LNCAP (cell line): ENCODE measurements at regions not wholly inside any gene's neighbourhood (a gene's known extent, or its start where the extent isn't known, plus 50 kb on each side); places are given as distances from the start of the nearest gene placed in this dataset.

Experiments
- CTCF ChIP-seq: fragments of 450-650 bp; IDR thresholded peaks from 2 replicates; pipeline ENCODE4 v1.5.1; 2017; ENCODE audit warnings: mild to moderate bottlenecking

DNA sequence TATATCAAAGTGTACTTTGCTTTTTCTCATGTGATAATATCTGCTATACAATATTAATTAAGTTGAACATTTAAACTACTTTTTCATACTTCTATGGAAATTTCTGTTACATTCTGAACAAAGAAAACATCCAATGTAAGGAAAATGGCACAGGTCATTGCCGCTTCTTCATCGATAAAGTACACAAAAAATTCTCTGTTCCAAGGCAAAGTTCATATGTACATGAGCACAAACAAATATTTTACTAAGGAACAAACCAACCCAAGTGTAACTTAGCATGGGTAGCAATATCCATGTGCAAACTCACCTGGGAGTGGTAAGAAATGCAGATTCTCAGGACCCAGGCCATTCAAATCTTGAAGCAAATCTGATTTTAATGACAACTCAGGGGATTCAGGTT is 139.8 kb downstream of the TMEM161B start:
- no peak for TF ChIP-seq CTCF

- TF ChIP-seq CTCF = no peak
Measured at GRCh38 chr5:88119535-88120125, 149.0 kb downstream of the TMEM161B start.

- TF ChIP-seq CTCF = no peak
Measured at GRCh38 chr5:88118179-88118578, 150.5 kb downstream of the TMEM161B start.

GRCh38 chr5:88117546-88117945 is 151.1 kb downstream of the TMEM161B start:
- TF ChIP-seq CTCF = no peak

DNA sequence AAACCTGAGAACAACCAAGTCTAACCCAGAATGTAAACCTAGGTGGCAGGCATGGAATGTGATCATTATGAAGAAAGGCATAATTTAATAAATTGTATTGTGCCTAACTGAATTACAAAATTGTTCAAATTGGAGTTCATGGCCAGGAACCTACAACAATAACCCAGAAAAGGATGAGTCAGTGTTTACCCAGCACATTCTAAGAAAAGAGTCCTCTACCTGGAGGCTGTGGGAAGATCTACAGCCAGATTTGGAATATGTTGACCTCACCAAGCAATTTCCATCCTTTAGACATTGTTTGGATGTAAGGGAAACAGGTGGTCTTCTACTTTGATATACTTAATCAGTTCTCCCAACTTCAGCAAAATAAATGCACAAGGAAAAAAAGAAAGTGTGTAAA is 152.2 kb downstream of the TMEM161B start:
- TF ChIP-seq CTCF = no peak

DNA sequence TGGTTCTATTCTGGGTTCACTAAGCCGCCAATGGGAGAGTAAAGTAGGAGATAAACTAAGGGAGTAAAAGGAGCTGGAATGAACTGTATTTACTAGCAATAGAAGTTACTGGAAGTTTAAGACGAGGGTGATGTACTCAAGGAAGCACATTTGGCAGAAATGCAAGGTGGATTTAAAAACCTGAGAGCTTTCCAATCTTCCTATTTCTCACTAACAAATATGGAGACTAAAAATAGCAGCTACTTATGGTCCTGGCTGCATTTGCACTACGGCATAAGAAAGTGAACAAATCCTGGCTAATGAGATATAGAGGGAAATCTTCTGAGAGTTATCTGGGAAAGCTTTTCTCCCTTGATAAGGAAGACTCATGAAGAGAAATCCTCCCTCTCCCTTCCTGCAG is 153.4 kb downstream of the TMEM161B start:
- no peak for TF ChIP-seq CTCF

DNA sequence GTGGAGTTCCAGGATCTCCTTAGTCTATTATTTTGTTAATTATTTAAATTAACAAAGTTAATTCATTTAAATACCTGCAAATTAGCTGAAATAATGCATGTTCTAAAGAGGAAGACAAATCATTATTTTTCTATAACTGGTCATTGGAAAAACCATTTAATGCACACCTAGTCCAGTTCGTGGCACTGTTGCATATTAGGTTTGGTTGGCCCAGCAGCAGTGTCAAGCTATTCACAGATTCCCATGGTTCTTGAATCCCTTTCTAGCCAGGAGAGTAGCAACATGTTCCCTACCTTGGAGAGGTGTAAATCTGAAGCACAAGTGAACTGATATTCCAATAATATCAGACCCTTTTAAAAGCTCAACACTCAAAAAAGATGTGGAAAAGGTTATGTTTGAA is 155.2 kb downstream of the TMEM161B start:
- no peak for TF ChIP-seq CTCF

DNA sequence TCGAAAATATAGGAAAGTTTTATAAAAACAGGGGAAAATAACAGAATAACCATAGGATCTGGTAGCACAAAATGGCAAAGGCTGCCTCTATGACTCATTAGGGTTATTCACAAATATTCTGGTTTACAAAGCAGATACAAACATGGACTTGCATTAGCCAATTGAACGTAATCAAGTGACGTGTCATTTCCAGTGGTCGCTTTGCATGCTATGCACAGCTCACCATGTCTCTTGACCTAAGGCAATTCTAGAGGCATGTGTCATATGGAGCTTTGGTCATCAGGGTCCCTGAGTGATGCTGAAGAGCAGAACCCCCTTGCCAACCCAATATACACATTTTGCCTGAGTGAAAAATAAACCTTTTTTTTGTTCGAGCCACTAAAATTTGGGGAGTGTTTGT is 158.8 kb downstream of the TMEM161B start:
- no peak for TF ChIP-seq CTCF
